ENCODE measurements at regions not wholly inside any gene's neighbourhood (a gene's known extent, or its start where the extent isn't known, plus 50 kb on each side); places are given as distances from the start of the nearest gene placed in this dataset.

DNA sequence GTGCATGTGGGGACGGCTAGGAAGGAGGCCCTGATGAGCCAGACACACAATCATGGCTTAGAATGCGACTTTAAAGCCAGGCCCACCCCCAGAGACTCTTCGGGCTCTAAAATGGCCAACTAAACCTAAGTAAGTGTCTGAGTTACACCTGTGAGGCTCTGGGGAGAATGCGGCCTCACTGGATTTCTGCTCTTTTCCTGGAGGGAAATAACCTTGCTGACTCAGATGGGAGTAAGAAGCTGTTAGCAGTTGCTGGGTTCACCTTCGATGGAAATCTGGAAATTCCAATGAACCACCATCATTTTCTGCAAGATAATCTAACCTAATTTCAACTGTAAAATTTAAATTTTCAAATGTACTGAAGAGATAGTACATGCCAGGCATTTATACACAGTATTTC lies 97.6 kb upstream of the MAML3 start:
- TF ChIP-seq, protein P1, sequence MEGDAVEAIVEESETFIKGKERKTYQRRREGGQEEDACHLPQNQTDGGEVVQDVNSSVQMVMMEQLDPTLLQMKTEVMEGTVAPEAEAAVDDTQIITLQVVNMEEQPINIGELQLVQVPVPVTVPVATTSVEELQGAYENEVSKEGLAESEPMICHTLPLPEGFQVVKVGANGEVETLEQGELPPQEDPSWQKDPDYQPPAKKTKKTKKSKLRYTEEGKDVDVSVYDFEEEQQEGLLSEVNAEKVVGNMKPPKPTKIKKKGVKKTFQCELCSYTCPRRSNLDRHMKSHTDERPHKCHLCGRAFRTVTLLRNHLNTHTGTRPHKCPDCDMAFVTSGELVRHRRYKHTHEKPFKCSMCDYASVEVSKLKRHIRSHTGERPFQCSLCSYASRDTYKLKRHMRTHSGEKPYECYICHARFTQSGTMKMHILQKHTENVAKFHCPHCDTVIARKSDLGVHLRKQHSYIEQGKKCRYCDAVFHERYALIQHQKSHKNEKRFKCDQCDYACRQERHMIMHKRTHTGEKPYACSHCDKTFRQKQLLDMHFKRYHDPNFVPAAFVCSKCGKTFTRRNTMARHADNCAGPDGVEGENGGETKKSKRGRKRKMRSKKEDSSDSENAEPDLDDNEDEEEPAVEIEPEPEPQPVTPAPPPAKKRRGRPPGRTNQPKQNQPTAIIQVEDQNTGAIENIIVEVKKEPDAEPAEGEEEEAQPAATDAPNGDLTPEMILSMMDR (IDR thresholded peaks at IDR 0.05) = no peak
- no peak for TF ChIP-seq POLR2A (IDR thresholded peaks at IDR 0.05)

All from testis (tissue), 2 donors.